Activated naive CD8-positive, alpha-beta T cell (primary cell): ENCODE measurements at regions not wholly inside any gene's neighbourhood (a gene's known extent, or its start where the extent isn't known, plus 50 kb on each side); places are given as distances from the start of the nearest gene placed in this dataset.

Experiments used
- H3K27ac Mint-ChIP-seq: one replicate; pipeline ENCODE4 v1.8.0; 2021; ENCODE audit warnings: mixed read lengths
- H3K27me3 Mint-ChIP-seq: one replicate; pipeline ENCODE4 v1.8.0; 2021; ENCODE audit warnings: mixed read lengths
- H3K36me3 Mint-ChIP-seq: one replicate; pipeline ENCODE4 v1.8.0; 2021; ENCODE audit warnings: mixed read lengths
- H3K4me1 Mint-ChIP-seq: one replicate; pipeline ENCODE4 v1.8.0; 2021; ENCODE audit warnings: low read depth, mixed read lengths
- H3K4me3 Mint-ChIP-seq: one replicate; pipeline ENCODE4 v1.8.0; 2021; ENCODE audit warnings: mild to moderate bottlenecking, mixed read lengths
- H3K9me3 Mint-ChIP-seq: one replicate; pipeline ENCODE4 v1.8.0; 2021; ENCODE audit warnings: low read depth, mixed read lengths

DNA sequence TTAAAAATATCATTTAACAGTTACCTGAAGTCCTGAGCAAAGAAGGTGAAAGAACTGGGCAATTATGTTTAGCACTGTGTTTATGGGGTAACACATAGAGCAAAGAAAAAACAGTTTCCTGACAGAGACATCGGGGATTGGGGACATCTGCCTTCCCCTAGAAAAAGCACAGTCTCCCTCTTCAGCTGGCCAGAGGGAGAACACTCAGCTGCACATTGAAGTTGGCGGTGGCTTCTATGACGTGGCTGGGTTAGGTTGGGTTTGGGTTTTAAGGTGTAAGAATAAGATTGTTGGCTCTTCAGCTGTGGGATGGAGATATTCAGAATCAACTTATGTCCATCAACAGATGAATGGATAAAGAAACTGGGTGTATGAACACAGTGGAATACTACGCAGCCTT is 124.0 kb upstream of the DTNBP1 start:
- H3K9me3 Mint-ChIP-seq: no peaks in the 10 kb centered on the region
- no peak overlapping the region for H3K27ac Mint-ChIP-seq
- no peak overlapping the region for H3K4me3 Mint-ChIP-seq
- no peaks in the 10 kb centered on the region for H3K27me3 Mint-ChIP-seq
- no peaks in the 10 kb centered on the region for H3K4me1 Mint-ChIP-seq
- peaks cover 4% of the 10 kb centered on the region for H3K36me3 Mint-ChIP-seq

DNA sequence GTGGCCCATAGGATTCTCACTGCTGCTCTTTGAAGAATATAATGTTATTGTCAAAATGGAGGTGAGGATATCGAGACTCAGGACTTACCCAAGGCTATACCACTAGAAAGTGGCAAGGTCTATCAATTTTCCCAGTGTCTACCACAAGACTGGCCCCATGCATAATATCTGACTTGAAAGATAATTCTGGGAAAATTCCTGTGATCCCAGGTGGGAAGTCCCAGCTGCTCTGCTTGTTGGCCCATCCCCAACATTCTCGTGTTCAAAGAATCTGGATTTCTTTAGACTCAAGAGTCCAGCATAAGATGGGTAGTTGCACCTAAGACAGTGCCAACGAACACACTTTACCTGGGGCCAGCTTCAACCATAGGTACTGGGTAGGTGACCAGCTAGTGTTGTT is 120.7 kb upstream of the DTNBP1 start:
- Mint-ChIP-seq H3K27me3 (no peaks in the 10 kb centered on the region), H3K27ac (no peak overlapping the region), H3K36me3 (peaks cover 4% of the 10 kb centered on the region), H3K4me1 (no peaks in the 10 kb centered on the region), H3K9me3 (no peaks in the 10 kb centered on the region), H3K4me3 (no peak overlapping the region)

DNA sequence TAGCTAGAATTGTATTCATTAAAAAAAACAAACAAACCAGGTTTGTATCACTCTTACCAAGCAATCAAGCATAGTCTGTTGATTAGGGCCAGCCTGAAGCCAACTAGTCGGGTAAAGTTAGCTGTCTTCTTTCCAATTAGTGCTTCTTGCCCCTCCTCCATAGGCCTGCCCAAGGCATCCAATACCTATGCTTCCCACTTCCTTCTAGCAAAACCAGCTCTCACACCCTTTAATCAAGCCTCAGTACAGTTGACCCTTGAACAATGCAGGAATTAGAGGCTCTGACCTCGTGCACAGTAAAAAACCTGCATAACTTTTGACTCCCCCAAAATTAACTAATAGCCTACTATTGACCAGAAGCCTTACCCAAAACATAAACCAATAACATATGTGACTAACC is 119.1 kb upstream of the DTNBP1 start:
- H3K36me3 Mint-ChIP-seq: peaks cover 4% of the 10 kb centered on the region
- H3K9me3 Mint-ChIP-seq: no peaks in the 10 kb centered on the region
- H3K4me3 Mint-ChIP-seq: no peak overlapping the region
- no peaks in the 10 kb centered on the region for H3K27me3 Mint-ChIP-seq
- H3K4me1 Mint-ChIP-seq: peaks cover 3% of the 10 kb centered on the region
- H3K27ac Mint-ChIP-seq: no peak overlapping the region

DNA sequence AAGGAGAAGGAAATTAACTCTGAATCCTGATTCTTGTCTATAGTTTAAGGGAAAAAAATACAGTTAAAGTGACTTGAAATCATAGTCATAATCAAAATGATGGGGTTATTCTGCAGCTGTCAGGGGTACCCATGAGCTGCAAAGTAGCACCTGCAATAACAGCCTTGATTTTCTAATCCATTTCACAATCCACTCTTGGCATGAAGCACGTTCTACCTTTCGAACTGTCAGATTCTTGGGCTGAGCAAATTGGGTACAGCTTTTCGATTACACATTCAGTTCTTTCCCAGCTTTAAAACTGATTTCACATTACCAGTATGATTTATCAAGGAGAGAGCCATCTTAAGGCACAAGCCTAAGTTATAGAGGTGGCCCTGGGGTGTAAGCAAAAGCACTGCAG is 118.5 kb upstream of the DTNBP1 start:
- Mint-ChIP-seq H3K4me3 (no peak overlapping the region), H3K9me3 (no peaks in the 10 kb centered on the region), H3K27ac (no peak overlapping the region), H3K36me3 (peaks cover 4% of the 10 kb centered on the region), H3K27me3 (no peaks in the 10 kb centered on the region), H3K4me1 (peaks cover 7% of the 10 kb centered on the region)

DNA sequence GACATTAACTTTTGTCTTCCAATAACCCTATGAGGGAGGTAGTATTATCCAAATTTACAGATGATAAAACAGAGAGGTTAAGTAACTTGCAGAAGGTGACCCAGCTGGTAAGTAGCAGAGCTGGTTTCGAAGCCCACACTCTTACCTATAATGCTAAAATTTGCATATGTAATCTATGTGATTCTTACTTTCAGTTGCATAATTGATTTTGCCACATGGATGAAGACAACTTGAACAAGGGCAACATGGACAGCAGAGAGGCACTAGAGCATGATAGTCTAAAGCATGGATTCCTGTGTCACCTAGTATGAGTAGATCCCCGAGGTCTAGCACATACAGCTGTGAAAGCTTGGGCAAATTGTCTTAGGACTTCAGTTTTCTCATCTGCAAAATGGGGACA is 117.6 kb upstream of the DTNBP1 start:
- H3K36me3 Mint-ChIP-seq: peaks cover under 1% of the 10 kb centered on the region
- no peak overlapping the region for H3K4me3 Mint-ChIP-seq
- H3K27me3 Mint-ChIP-seq: no peaks in the 10 kb centered on the region
- peaks cover 13% of the 10 kb centered on the region for H3K4me1 Mint-ChIP-seq
- no peak overlapping the region for H3K27ac Mint-ChIP-seq
- H3K9me3 Mint-ChIP-seq: no peaks in the 10 kb centered on the region

DNA sequence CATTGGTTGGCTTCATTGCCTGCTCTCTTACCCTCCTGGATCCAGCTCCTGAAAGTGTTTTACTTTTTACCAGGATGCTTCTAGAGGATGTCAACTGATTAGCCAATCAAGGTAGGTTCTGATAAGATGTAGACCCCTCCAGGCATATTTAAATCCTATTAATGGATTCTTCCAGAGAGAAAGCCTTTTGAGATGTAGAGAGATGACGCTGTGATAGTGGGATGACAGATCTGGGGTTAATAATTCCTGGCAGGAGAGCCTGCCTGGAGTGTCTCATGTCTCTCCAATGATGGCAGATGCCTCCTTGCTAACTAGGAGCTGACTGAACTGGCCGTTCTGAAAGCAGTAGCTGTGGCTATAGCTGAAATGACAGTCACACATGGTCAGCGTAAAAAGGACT is 116.9 kb upstream of the DTNBP1 start:
- no peaks in the 10 kb centered on the region for H3K36me3 Mint-ChIP-seq
- H3K27me3 Mint-ChIP-seq: no peaks in the 10 kb centered on the region
- H3K4me3 Mint-ChIP-seq: no peak overlapping the region
- H3K4me1 Mint-ChIP-seq: peaks cover 14% of the 10 kb centered on the region
- H3K9me3 Mint-ChIP-seq: no peaks in the 10 kb centered on the region
- H3K27ac Mint-ChIP-seq: no peak overlapping the region

DNA sequence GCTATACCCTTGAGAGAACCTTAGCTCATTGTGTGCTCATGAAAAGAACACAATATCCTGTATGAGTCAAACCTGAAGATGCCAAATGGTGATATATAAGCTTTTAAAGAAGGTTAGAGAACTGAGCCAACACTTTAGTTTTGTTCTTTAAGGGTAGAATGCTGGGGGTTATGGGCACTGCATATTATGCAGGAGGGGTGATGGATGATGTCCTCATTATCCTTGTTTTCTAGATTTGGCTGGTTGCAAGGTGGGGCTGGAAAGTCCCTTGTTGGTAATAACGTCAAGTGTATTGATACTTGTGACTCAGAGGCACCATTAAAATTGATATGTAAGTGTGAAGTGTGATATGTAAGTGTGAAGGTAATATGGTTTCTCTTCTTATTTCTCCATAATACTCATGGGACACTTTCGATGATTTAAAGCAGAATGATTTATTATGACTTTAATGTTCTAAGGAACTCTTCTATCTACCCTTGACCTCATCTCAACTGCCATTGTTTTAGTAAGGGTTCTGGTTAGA is 113.7 kb upstream of the DTNBP1 start:
- Mint-ChIP-seq H3K27ac (peak overlapping the region; percentile 79), H3K4me3 (peak overlapping the region; percentile 24), H3K4me1 (peaks cover 16% of the 10 kb centered on the region), H3K27me3 (no peaks in the 10 kb centered on the region), H3K36me3 (no peaks in the 10 kb centered on the region), H3K9me3 (no peaks in the 10 kb centered on the region)

DNA sequence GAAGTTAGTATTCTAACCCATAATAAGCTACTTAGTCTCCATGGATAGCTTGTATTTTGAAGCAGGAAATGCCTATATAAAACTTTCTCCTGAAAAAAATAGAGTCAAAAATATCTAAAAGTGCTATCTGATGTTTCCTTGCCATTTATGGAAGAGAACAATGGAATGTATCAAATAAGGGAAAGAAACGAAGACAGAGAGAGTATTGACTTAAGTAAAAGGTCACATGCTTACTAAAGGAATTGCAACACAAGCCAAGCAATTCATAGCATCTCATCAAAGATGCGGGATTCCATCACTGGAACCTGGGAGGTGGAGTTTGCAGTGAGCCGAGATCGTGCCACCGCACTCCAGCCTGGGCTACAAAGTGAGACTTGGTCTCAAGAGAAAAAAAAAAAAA is 112.9 kb upstream of the DTNBP1 start:
- H3K4me1 Mint-ChIP-seq: peaks cover 16% of the 10 kb centered on the region
- no peak overlapping the region for H3K4me3 Mint-ChIP-seq
- H3K27me3 Mint-ChIP-seq: no peaks in the 10 kb centered on the region
- peak overlapping the region; percentile 79 for H3K27ac Mint-ChIP-seq
- H3K36me3 Mint-ChIP-seq: no peaks in the 10 kb centered on the region
- no peaks in the 10 kb centered on the region for H3K9me3 Mint-ChIP-seq

DNA sequence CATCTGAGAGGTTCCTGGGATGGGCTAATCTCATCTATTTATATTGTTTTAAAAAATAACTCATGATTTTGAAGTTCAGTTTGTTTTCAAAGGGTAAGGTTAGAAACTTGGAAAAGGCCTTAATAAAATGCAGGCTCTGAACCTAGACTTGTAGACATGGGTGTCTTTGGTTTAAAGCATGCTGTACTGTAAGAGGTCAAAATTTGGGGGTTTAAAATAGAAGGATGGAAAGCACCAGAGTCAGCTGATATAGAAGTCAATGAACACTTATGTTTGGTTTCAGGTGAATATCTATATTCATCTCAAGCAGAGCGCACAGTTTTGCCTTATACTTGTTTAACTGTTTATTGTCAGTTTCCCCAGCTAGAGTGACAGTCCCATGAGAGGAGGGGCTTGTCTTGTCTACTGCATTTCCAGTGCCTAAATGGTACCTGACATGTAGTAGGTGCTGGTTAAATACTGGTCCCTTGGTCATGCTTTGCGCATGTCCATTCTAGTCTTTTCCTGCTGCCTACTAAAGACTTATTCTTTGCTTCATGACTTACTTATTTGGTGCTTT is 112.3 kb upstream of the DTNBP1 start:
- no peaks in the 10 kb centered on the region for H3K36me3 Mint-ChIP-seq
- no peak overlapping the region for H3K4me3 Mint-ChIP-seq
- no peaks in the 10 kb centered on the region for H3K9me3 Mint-ChIP-seq
- H3K27me3 Mint-ChIP-seq: no peaks in the 10 kb centered on the region
- peaks cover 21% of the 10 kb centered on the region for H3K4me1 Mint-ChIP-seq
- peak overlapping the region; percentile 79 for H3K27ac Mint-ChIP-seq

DNA sequence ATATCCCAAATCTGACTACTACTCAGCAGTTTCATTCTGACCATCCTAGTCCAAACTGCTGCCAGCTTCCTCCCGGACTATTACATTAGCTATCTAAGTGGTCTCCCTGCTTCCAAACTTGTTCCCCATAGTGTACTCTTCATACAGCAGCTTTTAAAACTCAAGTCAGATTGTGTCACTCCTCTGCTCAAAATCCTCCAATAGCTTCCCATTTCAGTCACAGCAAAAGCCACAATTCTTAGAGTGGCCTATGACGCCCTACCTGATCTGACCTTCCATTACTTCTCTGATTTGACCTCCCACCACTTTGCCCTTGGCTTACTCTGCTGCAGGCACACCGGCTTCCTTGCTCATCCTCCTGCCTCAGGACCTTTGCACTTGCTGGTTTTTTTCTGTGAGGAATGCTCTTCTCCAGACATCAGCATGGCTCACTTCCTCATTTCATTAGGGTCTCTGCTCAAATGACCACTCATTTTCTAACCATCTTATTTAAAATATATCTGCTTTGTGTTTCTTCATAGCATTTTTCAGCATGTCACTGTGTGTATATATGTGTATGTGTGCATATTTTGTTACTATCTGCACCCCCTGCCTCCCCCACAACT is 111.1 kb upstream of the DTNBP1 start:
- Mint-ChIP-seq H3K27me3 (no peaks in the 10 kb centered on the region), H3K9me3 (no peaks in the 10 kb centered on the region), H3K36me3 (no peaks in the 10 kb centered on the region), H3K4me1 (peaks cover 21% of the 10 kb centered on the region), H3K4me3 (no peak overlapping the region), H3K27ac (no peak overlapping the region)

DNA sequence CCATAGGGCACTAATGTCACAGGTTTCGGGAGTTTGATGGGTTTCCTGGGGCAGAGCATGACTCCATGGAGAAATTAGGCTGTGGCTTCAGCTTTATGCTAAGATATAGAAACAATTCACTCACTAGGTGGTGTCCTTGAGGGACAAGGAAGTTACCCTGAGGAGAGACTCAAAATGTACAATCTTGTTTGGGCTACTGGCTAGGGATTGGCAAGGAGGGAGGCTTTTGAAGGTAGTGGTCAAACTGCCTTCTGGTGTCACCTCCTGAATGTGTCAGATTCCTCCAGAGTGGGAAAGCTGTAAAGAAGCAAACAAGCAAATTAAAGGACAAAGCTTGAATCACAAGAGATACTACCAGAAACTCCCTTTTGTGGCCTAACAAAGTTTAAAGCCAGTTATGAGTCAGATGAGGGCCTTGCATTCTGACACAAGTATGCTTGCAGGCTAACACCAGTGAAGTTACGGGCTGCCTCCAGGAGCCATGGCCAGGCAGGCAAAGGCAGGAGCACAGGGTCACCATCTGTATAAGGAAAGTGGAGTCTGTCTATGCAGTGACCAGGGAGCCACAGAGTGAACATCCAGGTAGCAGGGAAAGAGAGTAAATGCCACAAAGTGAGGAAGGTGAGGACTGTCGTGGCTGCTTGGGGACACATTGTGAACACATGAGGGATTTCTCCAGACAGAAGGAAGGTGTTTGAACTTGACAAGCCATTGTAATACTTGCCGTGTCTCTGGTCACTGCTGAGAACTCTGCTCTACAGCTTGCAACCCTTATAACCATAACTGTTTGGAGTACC is 107.7 kb upstream of the DTNBP1 start:
- H3K27ac Mint-ChIP-seq: peak overlapping the region; percentile 82
- no peak overlapping the region for H3K4me3 Mint-ChIP-seq
- H3K9me3 Mint-ChIP-seq: no peaks in the 10 kb centered on the region

DNA sequence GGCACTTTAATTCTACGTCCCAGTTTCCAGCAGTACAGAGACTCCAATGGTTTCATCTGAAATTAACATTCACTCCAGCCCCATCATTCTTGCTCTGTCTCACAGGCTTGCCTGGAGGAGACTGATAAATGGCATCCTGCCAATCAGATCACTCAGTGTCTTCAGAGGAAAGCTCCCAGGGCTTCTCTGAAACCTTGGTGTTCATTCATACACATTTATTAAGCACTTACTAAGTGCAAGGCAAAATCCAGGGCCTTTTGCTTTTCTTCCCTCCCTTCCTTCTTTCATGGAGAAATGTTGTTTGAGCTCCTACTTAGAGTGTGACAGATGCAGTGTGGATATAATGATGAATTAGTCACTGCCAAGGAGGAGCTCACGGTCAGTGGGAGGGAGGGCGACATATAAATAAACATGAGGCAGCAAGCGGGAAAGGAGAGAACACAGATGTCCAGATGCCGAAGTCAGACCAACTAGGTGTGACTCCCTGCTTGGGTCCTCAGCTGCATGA is 106.7 kb upstream of the DTNBP1 start:
- no peaks in the 10 kb centered on the region for H3K27me3 Mint-ChIP-seq
- H3K27ac Mint-ChIP-seq: no peak overlapping the region
- no peak overlapping the region for H3K4me3 Mint-ChIP-seq
- H3K9me3 Mint-ChIP-seq: no peaks in the 10 kb centered on the region
- H3K36me3 Mint-ChIP-seq: no peaks in the 10 kb centered on the region
- H3K4me1 Mint-ChIP-seq: peaks cover 8% of the 10 kb centered on the region

More for the DNA sequence above, 107.7 kb upstream of the DTNBP1 start:
- Mint-ChIP-seq H3K4me1 (peaks cover 9% of the 10 kb centered on the region), H3K27me3 (no peaks in the 10 kb centered on the region), H3K36me3 (no peaks in the 10 kb centered on the region)

DNA sequence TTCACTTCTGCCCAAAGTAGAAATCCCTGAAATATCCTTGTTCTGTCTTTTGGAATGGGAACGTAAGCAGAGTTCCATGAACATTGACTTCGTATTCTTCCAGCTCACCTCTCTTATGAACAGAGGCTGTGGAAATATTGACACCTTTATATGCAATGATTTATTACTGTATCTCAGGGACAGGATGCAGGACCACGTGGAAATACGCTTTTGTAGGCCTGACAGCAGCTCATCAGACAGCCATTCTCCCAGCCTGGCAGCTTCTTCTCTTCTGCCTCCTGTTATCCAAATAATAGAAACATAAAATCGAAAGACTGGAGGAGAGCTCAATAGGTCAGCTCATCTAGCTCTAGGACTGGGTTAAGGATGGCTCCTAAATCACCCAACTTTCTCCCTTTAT is 106.2 kb upstream of the DTNBP1 start:
- no peaks in the 10 kb centered on the region for H3K9me3 Mint-ChIP-seq
- no peaks in the 10 kb centered on the region for H3K36me3 Mint-ChIP-seq

DNA sequence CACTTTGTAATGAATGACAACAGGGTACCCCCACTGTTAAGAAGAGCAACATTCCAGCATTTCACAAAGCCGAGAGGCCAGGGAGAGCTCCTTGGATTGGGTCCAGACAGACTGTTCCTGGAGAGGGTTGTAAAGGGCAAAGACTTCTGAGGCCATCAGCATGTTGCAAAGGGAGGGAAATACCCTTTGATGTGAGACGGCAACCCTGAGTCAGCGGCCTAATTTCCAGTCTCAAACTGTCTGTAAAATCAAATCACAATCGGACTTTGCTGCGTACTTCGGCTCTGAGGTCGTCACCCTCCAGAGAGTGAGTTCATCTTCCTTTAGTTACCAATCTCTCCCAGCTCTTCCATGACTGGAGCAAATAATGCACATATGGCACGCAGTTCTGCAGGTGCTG is 101.0 kb upstream of the DTNBP1 start:
- no peaks in the 10 kb centered on the region for H3K36me3 Mint-ChIP-seq
- no peak overlapping the region for H3K4me3 Mint-ChIP-seq
- H3K9me3 Mint-ChIP-seq: no peaks in the 10 kb centered on the region

More for the DNA sequence above, 106.2 kb upstream of the DTNBP1 start:
- peaks cover 8% of the 10 kb centered on the region for H3K4me1 Mint-ChIP-seq
- H3K27ac Mint-ChIP-seq: no peak overlapping the region
- no peaks in the 10 kb centered on the region for H3K27me3 Mint-ChIP-seq
- H3K4me3 Mint-ChIP-seq: no peak overlapping the region

DNA sequence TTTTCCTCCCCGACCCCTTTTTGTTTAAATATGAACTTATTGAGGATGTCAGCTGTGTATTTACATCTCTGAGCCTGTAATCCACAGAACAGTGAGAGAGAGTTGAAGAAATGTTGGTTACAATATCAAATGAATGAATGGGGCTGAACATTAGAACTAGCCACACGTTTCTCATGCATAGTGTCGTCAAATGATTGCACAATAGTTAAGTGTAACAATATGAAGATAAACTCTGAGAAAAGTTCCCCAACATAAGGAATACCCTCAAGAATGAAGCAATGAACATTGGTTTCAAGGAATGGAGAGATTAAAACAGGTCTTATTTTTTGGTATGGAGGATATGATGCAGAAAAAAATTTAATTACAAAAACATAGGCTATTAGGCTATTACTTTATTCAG is 100.5 kb upstream of the DTNBP1 start:
- no peaks in the 10 kb centered on the region for H3K9me3 Mint-ChIP-seq
- H3K36me3 Mint-ChIP-seq: no peaks in the 10 kb centered on the region

More for the DNA sequence above, 101.0 kb upstream of the DTNBP1 start:
- H3K27me3 Mint-ChIP-seq: no peaks in the 10 kb centered on the region
- no peaks in the 10 kb centered on the region for H3K4me1 Mint-ChIP-seq
- no peak overlapping the region for H3K27ac Mint-ChIP-seq

More for the DNA sequence above, 100.5 kb upstream of the DTNBP1 start:
- H3K4me3 Mint-ChIP-seq: no peak overlapping the region
- no peaks in the 10 kb centered on the region for H3K27me3 Mint-ChIP-seq
- no peaks in the 10 kb centered on the region for H3K4me1 Mint-ChIP-seq
- H3K27ac Mint-ChIP-seq: no peak overlapping the region
